IMR-90 (cell line): ENCODE measurements at regions not wholly inside any gene's neighbourhood (a gene's known extent, or its start where the extent isn't known, plus 50 kb on each side); places are given as distances from the start of the nearest gene placed in this dataset.

Experiments used
- ATAC-seq: fragments of 200-7000 bp; cut with Tn5 transposase; 2 replicates; pipeline ENCODE4 v1.9.1; 2020; ENCODE audit warnings: low read depth, mild to moderate bottlenecking, moderate library complexity
- BruUV-seq: library from RNA; stranded (reverse); fragments of 400-500 nt; replicated peaks from 2 replicates; lab custom pipeline; 2021; lab: Mats Ljungman, UMichigan
- CTCF ChIA-PET: fragments of 300-600 bp; formaldehyde crosslinking; extraction: SDS; loops from one replicate; lab custom pipeline; 2021; ENCODE audit warnings: antibody characterized with exemption; lab: Yijun Ruan, JAX
- POLR2A ChIA-PET: fragments of 300-600 bp; sonication (Branson Sonifier 250); formaldehyde crosslinking; loops from one replicate; lab custom pipeline; 2022; ENCODE audit warnings: antibody characterized with exemption; ENCODE audit not compliant: unreplicated experiment; lab: Charles Lee
- DNase-seq: peaks from one replicate; pipeline ENCODE4 v3.0.0; 2013
- H2AFZ ChIP-seq: replicated peaks from 2 replicates; pipeline ENCODE3; 2013; ENCODE audit warnings: low read length, mild to moderate bottlenecking; ENCODE audit not compliant: poor library complexity
- H2AK5ac ChIP-seq: 2 replicates; pipeline ENCODE4 v1.6.1; 2013; ENCODE audit warnings: low read depth, low read length, inconsistent platforms
- H2AK9ac ChIP-seq: replicated peaks from 2 replicates; pipeline ENCODE3; 2013; ENCODE audit warnings: mild to moderate bottlenecking, low read depth, low read length, moderate library complexity; ENCODE audit not compliant: poor library complexity
- H2BK120ac ChIP-seq: 2 replicates; pipeline ENCODE4 v1.6.1; 2013; ENCODE audit warnings: low read depth, low read length, inconsistent platforms
- H2BK15ac ChIP-seq: 3 replicates; pipeline ENCODE4 v1.6.1; 2013; ENCODE audit warnings: low read depth, low read length, inconsistent platforms
- H2BK20ac ChIP-seq: 2 replicates; pipeline ENCODE4 v1.6.1; 2013; ENCODE audit warnings: low read depth, mild to moderate bottlenecking, inconsistent platforms, low read length, moderate library complexity
- H2BK5ac ChIP-seq: 2 replicates; pipeline ENCODE4 v1.6.1; 2013; ENCODE audit warnings: mild to moderate bottlenecking, low read depth, low read length, inconsistent platforms; ENCODE audit not compliant: poor library complexity, severe bottlenecking
- H3K14ac ChIP-seq: replicated peaks from 2 replicates; pipeline ENCODE4 v1.6.1; 2013; ENCODE audit warnings: low read depth, low read length, inconsistent platforms
- H3K18ac ChIP-seq: 2 replicates; pipeline ENCODE4 v1.6.1; 2013; ENCODE audit warnings: low read depth, low read length, control low read depth
- H3K23ac ChIP-seq: 2 replicates; pipeline ENCODE4 v1.6.1; 2013; ENCODE audit warnings: low read depth, low read length, inconsistent platforms
- H3K27ac ChIP-seq: 2 replicates; pipeline ENCODE4 v1.5.1; 2013; ENCODE audit warnings: mild to moderate bottlenecking, control low read depth, low read length; ENCODE audit not compliant: insufficient read depth
- H3K27me3 ChIP-seq: 2 replicates; pipeline ENCODE4 v1.6.1; 2013; ENCODE audit warnings: low read length; ENCODE audit not compliant: control insufficient read depth, insufficient read depth
- H3K36me3 ChIP-seq: 2 replicates; pipeline ENCODE4 v1.6.1; 2013; ENCODE audit warnings: low read length, mixed read lengths; ENCODE audit not compliant: control insufficient read depth, insufficient read depth
- H3K4ac ChIP-seq: 2 replicates; pipeline ENCODE4 v1.6.1; 2013; ENCODE audit warnings: low read depth, low read length, inconsistent platforms
- H3K4me1 ChIP-seq: 2 replicates; pipeline ENCODE4 v1.6.1; 2013; ENCODE audit warnings: low read length, mixed read lengths; ENCODE audit not compliant: control insufficient read depth, insufficient read depth
- H3K4me2 ChIP-seq: 2 replicates; pipeline ENCODE4 v1.6.1; 2013; ENCODE audit warnings: low read depth, mild to moderate bottlenecking, control low read depth, low read length, moderate library complexity
- H3K4me3 ChIP-seq: 2 replicates; pipeline ENCODE4 v1.5.1; 2013; ENCODE audit warnings: low read depth, mild to moderate bottlenecking, control low read depth, low read length, moderate library complexity; ENCODE audit not compliant: insufficient read depth
- H3K56ac ChIP-seq: 2 replicates; pipeline ENCODE4 v1.6.1; 2013; ENCODE audit warnings: low read length, inconsistent platforms; ENCODE audit not compliant: insufficient read depth; ENCODE audit errors: extremely low read depth
- H3K79me1 ChIP-seq, 2 experiments: 2 replicates each; pipeline ENCODE4 v1.6.1; 2013; ENCODE audit warnings: low read length in 2 of 2, inconsistent platforms in 1 of 2, low read depth in 1 of 2
- H3K9ac ChIP-seq: 2 replicates; pipeline ENCODE4 v1.6.1; 2013; ENCODE audit warnings: low read depth, low read length, control low read depth
- H3K9me1 ChIP-seq: 2 replicates; pipeline ENCODE4 v1.6.1; 2013; ENCODE audit warnings: low read length, inconsistent platforms; ENCODE audit not compliant: insufficient read depth
- H3K9me3 ChIP-seq: 2 replicates; pipeline ENCODE4 v1.6.1; 2013; ENCODE audit warnings: low read length; ENCODE audit not compliant: control insufficient read depth, insufficient read depth
- H4K20me1 ChIP-seq: 2 replicates; pipeline ENCODE4 v1.6.1; 2013; ENCODE audit warnings: low read length, inconsistent platforms; ENCODE audit not compliant: insufficient read depth
- H4K5ac ChIP-seq: 2 replicates; pipeline ENCODE4 v1.6.1; 2013; ENCODE audit warnings: mild to moderate bottlenecking, low read depth, low read length, control low read depth
- H4K8ac ChIP-seq, 2 experiments: 2 replicates each; pipeline ENCODE4 v1.6.1; 2013; ENCODE audit warnings: low read depth in 2 of 2, low read length in 2 of 2, control low read depth in 1 of 2, inconsistent platforms in 1 of 2
- H4K91ac ChIP-seq: 2 replicates; pipeline ENCODE4 v1.6.1; 2013; ENCODE audit warnings: low read depth, low read length, inconsistent platforms; ENCODE audit not compliant: insufficient read depth
- BHLHE40 ChIP-seq: fragments of 150-350 bp; IDR thresholded peaks from 2 replicates; pipeline ENCODE4 v1.6.1; 2016; ENCODE audit warnings: mild to moderate bottlenecking, low read depth, low read length
- CEBPB ChIP-seq: IDR thresholded peaks from 2 replicates; pipeline ENCODE4 v1.6.1; 2012; ENCODE audit warnings: low read depth, low read length, improper control_type of control experiment
- CHD1 ChIP-seq: IDR thresholded peaks from 2 replicates; pipeline ENCODE4 v1.6.1; 2012; ENCODE audit warnings: low read depth, low read length, improper control_type of control experiment
- FOS ChIP-seq: fragments of 150-350 bp; IDR thresholded peaks from 2 replicates; pipeline ENCODE4 v1.6.1; 2016; ENCODE audit warnings: low read depth, low read length
- MAFK ChIP-seq: IDR thresholded peaks from 2 replicates; pipeline ENCODE4 v1.6.1; 2012; ENCODE audit warnings: low read depth, low read length, improper control_type of control experiment
- MAZ ChIP-seq: IDR thresholded peaks from 2 replicates; pipeline ENCODE4 v1.6.1; 2012; ENCODE audit warnings: low read depth, mild to moderate bottlenecking, low read length, improper control_type of control experiment, moderate library complexity, borderline replicate concordance
- MXI1 ChIP-seq: IDR thresholded peaks from 2 replicates; pipeline ENCODE4 v1.6.1; 2012; ENCODE audit warnings: low read depth, mild to moderate bottlenecking, low read length, moderate library complexity, borderline replicate concordance
- NFE2L2 ChIP-seq: fragments of 150-350 bp; IDR thresholded peaks from 2 replicates; pipeline ENCODE4 v1.6.1; 2016; ENCODE audit warnings: low read depth, mild to moderate bottlenecking, low read length
- POLR2A ChIP-seq: IDR thresholded peaks from 2 replicates; pipeline ENCODE4 v1.6.1; 2012; ENCODE audit warnings: mild to moderate bottlenecking, low read depth, low read length
- RAD21 ChIP-seq: IDR thresholded peaks from 2 replicates; pipeline ENCODE4 v1.6.1; 2012; ENCODE audit warnings: low read length, improper control_type of control experiment
- RCOR1 ChIP-seq: IDR thresholded peaks from 2 replicates; pipeline ENCODE4 v1.6.1; 2012; ENCODE audit warnings: mild to moderate bottlenecking, low read length, improper control_type of control experiment; ENCODE audit not compliant: insufficient replicate concordance
- RFX5 ChIP-seq: IDR thresholded peaks from 2 replicates; pipeline ENCODE4 v1.8.0; 2012; ENCODE audit warnings: low read depth, mild to moderate bottlenecking, low read length, moderate library complexity
- SMC3 ChIP-seq: fragments of 150-350 bp; IDR thresholded peaks from 2 replicates; pipeline ENCODE4 v1.6.1; 2016; ENCODE audit warnings: low read depth, mild to moderate bottlenecking, antibody characterized with exemption, low read length, moderate library complexity
- USF2 ChIP-seq: fragments of 150-350 bp; IDR thresholded peaks from 2 replicates; pipeline ENCODE4 v1.6.1; 2017; ENCODE audit warnings: mild to moderate bottlenecking, antibody characterized with exemption, low read length, low read depth
- WGBS, 2 experiments: methylation state at CpG; one replicate each; pipeline versions ENCODE4 v1.1.5 to v1.1.7; 2013; ENCODE audit warnings: missing lambda C conversion rate in 2 of 2; ENCODE audit not compliant: insufficient read length in 1 of 2; ENCODE audit errors: extremely low coverage in 2 of 2; 5-methylcytosine and 5-hydroxymethylcytosine counted together
- dilution Hi-C: fragments of 300-500 bp; cut with HindIII; formaldehyde crosslinking; loops from one replicate; pipeline ENCODE4 v1.14.3; 2018; ENCODE audit warnings: low sequenced_read_pairs; ENCODE audit not compliant: unreplicated experiment
- in situ Hi-C: fragments of 300-500 bp; cut with MboI; formaldehyde crosslinking; loops from 3 replicates; pipeline ENCODE4 v1.14.3; 2019; ENCODE audit warnings: low sequenced_read_pairs, inconsistent platforms, mixed read lengths
- intact Hi-C: fragments of 100-400 bp; cut with micrococcal nuclease; formaldehyde crosslinking; loops from 2 replicates; pipeline ENCODE4 v1.10.0; 2022
- TF ChIP-seq, protein P1 (sequence below): fragments of 150-350 bp; IDR thresholded peaks from 2 replicates; pipeline ENCODE4 v1.6.1; 2016; ENCODE audit warnings: low read depth, mild to moderate bottlenecking, low read length, moderate library complexity, borderline replicate concordance
- TF ChIP-seq, protein P2 (sequence below): conservative IDR thresholded peaks from 2 replicates; pipeline ENCODE4 v1.5.1; 2012; ENCODE audit warnings: mild to moderate bottlenecking, low read depth, low read length, improper control_type of control experiment

DNA sequence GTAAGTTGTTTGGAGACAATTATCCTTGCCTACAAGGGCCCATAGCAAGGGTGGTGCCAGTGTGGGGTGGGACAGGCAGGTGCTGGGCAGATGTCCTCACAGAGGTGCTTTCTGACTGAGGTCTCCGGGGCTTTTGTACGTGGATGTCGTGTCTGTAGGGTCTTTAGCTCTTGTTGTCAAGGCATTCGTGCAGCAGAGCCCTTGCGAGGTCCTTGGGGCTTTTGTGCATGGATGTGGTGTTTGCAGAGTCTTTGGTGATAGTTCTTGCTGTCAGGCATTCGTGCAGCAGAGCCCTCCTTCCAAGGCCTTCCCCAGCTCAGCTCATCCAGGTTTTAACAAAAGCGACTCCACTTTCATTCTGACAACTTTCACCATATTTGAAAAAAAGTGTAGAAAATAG, 116.0 kb upstream of the TMEM18 start:
- ChIA-PET CTCF (no interaction called here), POLR2A (no interaction called here)
- H3K23ac ChIP-seq = no peak overlapping the region
- in situ Hi-C loops = no loop called here
- intact Hi-C loops = no loop called here
- no peaks in the 10 kb centered on the region for H3K36me3 ChIP-seq
- H3K4me1 ChIP-seq = no peaks in the 10 kb centered on the region
- BruUV-seq = no TSS peak
- no peak overlapping the region for H4K5ac ChIP-seq
- no peak overlapping the region for H4K8ac ChIP-seq
- H2AK5ac ChIP-seq = no peak overlapping the region
- no peak overlapping the region for H3K4me2 ChIP-seq
- H3K14ac ChIP-seq = no peak overlapping the region
- H3K9me3 ChIP-seq = peaks cover 47% of the 10 kb centered on the region
- H3K9ac ChIP-seq = no peak overlapping the region
- no peak overlapping the region for H4K91ac ChIP-seq
- no peak overlapping the region for H2BK20ac ChIP-seq
- H3K27ac ChIP-seq = no peak overlapping the region
- no CpG with 5 or more reads among the region's 7 CpGs for WGBS, 2 experiments
- no peak overlapping the region for H3K56ac ChIP-seq
- no peaks in the 10 kb centered on the region for H3K79me1 ChIP-seq
- dilution Hi-C loops = no loop called here
- H3K4me3 ChIP-seq = no peak overlapping the region
- no peak overlapping the region for H2BK120ac ChIP-seq
- no peak overlapping the region for H3K4ac ChIP-seq
- no peak for TF ChIP-seq RAD21
- no peak for TF ChIP-seq MAZ
- TF ChIP-seq POLR2A = no peak
- no peak for TF ChIP-seq SMC3
- TF ChIP-seq NFE2L2 = no peak
- TF ChIP-seq FOS = no peak
- TF ChIP-seq, protein P1, sequence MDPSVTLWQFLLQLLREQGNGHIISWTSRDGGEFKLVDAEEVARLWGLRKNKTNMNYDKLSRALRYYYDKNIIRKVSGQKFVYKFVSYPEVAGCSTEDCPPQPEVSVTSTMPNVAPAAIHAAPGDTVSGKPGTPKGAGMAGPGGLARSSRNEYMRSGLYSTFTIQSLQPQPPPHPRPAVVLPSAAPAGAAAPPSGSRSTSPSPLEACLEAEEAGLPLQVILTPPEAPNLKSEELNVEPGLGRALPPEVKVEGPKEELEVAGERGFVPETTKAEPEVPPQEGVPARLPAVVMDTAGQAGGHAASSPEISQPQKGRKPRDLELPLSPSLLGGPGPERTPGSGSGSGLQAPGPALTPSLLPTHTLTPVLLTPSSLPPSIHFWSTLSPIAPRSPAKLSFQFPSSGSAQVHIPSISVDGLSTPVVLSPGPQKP = no peak
- no peak for TF ChIP-seq RFX5
- TF ChIP-seq RCOR1 = no peak
- no peak for TF ChIP-seq CHD1
- no peak for TF ChIP-seq CEBPB
- TF ChIP-seq MXI1 = no peak
- TF ChIP-seq, protein P2, sequence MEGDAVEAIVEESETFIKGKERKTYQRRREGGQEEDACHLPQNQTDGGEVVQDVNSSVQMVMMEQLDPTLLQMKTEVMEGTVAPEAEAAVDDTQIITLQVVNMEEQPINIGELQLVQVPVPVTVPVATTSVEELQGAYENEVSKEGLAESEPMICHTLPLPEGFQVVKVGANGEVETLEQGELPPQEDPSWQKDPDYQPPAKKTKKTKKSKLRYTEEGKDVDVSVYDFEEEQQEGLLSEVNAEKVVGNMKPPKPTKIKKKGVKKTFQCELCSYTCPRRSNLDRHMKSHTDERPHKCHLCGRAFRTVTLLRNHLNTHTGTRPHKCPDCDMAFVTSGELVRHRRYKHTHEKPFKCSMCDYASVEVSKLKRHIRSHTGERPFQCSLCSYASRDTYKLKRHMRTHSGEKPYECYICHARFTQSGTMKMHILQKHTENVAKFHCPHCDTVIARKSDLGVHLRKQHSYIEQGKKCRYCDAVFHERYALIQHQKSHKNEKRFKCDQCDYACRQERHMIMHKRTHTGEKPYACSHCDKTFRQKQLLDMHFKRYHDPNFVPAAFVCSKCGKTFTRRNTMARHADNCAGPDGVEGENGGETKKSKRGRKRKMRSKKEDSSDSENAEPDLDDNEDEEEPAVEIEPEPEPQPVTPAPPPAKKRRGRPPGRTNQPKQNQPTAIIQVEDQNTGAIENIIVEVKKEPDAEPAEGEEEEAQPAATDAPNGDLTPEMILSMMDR = no peak
- no peak for TF ChIP-seq MAFK
- no peak for TF ChIP-seq USF2
- no peak for TF ChIP-seq BHLHE40
- no peaks in the 10 kb centered on the region for H3K27me3 ChIP-seq
- no peak overlapping the region for H2BK5ac ChIP-seq
- no peak overlapping the region for H2AFZ ChIP-seq
- DNase-seq (no peak), ATAC-seq (no peak)
- no peak overlapping the region for H2BK15ac ChIP-seq
- H2AK9ac ChIP-seq = no peak overlapping the region
- no peaks in the 10 kb centered on the region for H3K9me1 ChIP-seq
- no peaks in the 10 kb centered on the region for H4K20me1 ChIP-seq
- H3K18ac ChIP-seq = no peak overlapping the region
